C4-2B (cell line): ENCODE measurements at regions not wholly inside any gene's neighbourhood (a gene's known extent, or its start where the extent isn't known, plus 50 kb on each side); places are given as distances from the start of the nearest gene placed in this dataset.

Source experiments
- ZFX ChIP-seq: fragments of 450-650 bp; IDR thresholded peaks from 2 replicates; pipeline ENCODE4 v1.6.1; 2017
- TF ChIP-seq, protein P1 (sequence below): fragments of 450-650 bp; conservative IDR thresholded peaks from 2 replicates; pipeline ENCODE4 v1.5.1; 2017; ENCODE audit warnings: mild to moderate bottlenecking

DNA sequence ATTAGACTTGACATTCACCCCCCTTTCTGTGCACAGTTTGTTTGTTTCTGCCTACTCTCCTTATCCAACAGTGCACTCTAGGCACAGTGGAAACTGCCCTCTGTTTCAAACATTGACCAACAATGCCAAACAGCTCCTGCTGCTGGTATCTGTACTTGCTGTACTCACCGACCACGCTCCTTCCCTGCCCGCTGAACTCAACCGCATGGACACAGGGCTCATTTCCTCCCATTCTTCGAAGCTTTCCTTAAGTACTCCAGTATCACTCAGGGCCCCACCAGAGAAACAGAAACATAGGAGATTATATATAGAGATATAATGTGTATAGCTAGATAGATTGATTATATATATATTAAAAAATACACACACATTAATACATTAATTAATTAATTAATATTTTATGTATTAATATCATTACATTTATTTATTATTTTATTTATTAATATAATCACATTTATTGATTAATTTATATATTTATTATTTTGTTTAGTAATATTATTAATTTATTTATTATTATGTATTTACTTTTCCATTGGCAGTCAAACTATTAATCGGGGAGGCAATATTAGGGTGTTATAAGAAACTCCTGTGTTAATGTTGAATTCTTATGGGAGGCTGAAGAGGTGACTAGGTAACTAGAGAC is 1528.2 kb downstream of the EFNB2 start:
- TF ChIP-seq, protein P1, sequence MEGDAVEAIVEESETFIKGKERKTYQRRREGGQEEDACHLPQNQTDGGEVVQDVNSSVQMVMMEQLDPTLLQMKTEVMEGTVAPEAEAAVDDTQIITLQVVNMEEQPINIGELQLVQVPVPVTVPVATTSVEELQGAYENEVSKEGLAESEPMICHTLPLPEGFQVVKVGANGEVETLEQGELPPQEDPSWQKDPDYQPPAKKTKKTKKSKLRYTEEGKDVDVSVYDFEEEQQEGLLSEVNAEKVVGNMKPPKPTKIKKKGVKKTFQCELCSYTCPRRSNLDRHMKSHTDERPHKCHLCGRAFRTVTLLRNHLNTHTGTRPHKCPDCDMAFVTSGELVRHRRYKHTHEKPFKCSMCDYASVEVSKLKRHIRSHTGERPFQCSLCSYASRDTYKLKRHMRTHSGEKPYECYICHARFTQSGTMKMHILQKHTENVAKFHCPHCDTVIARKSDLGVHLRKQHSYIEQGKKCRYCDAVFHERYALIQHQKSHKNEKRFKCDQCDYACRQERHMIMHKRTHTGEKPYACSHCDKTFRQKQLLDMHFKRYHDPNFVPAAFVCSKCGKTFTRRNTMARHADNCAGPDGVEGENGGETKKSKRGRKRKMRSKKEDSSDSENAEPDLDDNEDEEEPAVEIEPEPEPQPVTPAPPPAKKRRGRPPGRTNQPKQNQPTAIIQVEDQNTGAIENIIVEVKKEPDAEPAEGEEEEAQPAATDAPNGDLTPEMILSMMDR: no peak
- TF ChIP-seq ZFX: no peak
